Transverse colon (tissue), 4 donors: ENCODE measurements at regions not wholly inside any gene's neighbourhood (a gene's known extent, or its start where the extent isn't known, plus 50 kb on each side); places are given as distances from the start of the nearest gene placed in this dataset.
"Not testable (repeated sequence)": the region's sequence is repeated elsewhere in the genome, so short reads cannot be mapped to it uniquely, and the experiment has no call there.

ENCODE experiments used
- DNase-seq: peaks from one replicate; pipeline ENCODE4 v3.0.0-alpha.2; 2019
- H3K27ac ChIP-seq, 4 donors: fragments of 200-600 bp; sonication (generic); 2 replicates each; pipeline ENCODE4 v1.5.1; 2016 to 2018; ENCODE audit warnings: inconsistent platforms in 4 of 4
- H3K27me3 ChIP-seq: fragments of 200-600 bp; sonication (generic); 2 replicates; pipeline ENCODE4 v1.5.1; 2017; ENCODE audit warnings: inconsistent platforms
- H3K36me3 ChIP-seq, 4 donors: fragments of 200-600 bp; sonication (generic); 2 replicates each; pipeline ENCODE4 v1.5.1; 2017 to 2019; ENCODE audit warnings: inconsistent platforms in 4 of 4
- H3K4me1 ChIP-seq, 4 donors: fragments of 200-600 bp; sonication (generic); 2 replicates each; pipeline ENCODE4 v1.5.1; 2017 to 2020; ENCODE audit warnings: inconsistent platforms in 4 of 4
- H3K4me3 ChIP-seq, 4 donors: fragments of 200-600 bp; sonication (generic); 1 replicate in 1 of 4; 2 replicates in 3 of 4; pipeline versions ENCODE4 v1.5.1 to v1.6.1; 2017 to 2019; ENCODE audit warnings: inconsistent platforms in 4 of 4
- H3K9me3 ChIP-seq, 2 donors: fragments of 200-600 bp; sonication (generic); 2 replicates each; pipeline ENCODE4 v1.5.1; 2017 to 2019; ENCODE audit warnings: inconsistent platforms in 2 of 2
- EP300 ChIP-seq: sonication (generic); formaldehyde crosslinking; IDR thresholded peaks from one replicate; pipeline ENCODE4 v1.6.1; 2017; ENCODE audit warnings: antibody characterized with exemption, low read depth
- POLR2A ChIP-seq: fragments of 450-650 bp; IDR thresholded peaks from one replicate; pipeline ENCODE4 v1.6.1; 2016; ENCODE audit warnings: antibody characterized with exemption, mild to moderate bottlenecking, moderate library complexity
- POLR2AphosphoS5 ChIP-seq, 3 donors: sonication (generic); formaldehyde crosslinking; IDR thresholded peaks; one replicate each; pipeline ENCODE4 v1.6.1; 2016; ENCODE audit warnings: antibody characterized with exemption in 3 of 3
- WGBS, 2 donors: methylation state at CpG; one replicate each; pipeline ENCODE4 v1.1.5; 2018; ENCODE audit warnings: low coverage in 1 of 2; 5-methylcytosine and 5-hydroxymethylcytosine counted together
- in situ Hi-C, 4 donors: fragments of 200-750 bp; cut with MboI; loops; one replicate each; pipeline versions ENCODE4 v1.15.0 to v1.15.1; 2017; ENCODE audit warnings: low sequenced_read_pairs in 3 of 4, low pct_ligation_motif_present in 1 of 4, low pct_unique_long_range_greater_than_20kb in 1 of 4
- intact Hi-C: fragments of 100-400 bp; cut with DNase I; formaldehyde crosslinking; loops from one replicate; pipeline ENCODE4 v1.15.1; 2023; ENCODE audit warnings: low total_unique reads
- TF ChIP-seq, protein P1 (sequence below), 5 experiments: fragments of 200-600 bp in 3 of 5; fragments of 450-650 bp in 2 of 5; sonication (generic) in 3 of 5; IDR thresholded peaks; 1 replicate in 2 of 5; 2 replicates in 3 of 5; pipeline ENCODE4 v1.5.1; 2016 to 2017; ENCODE audit warnings: antibody characterized with exemption in 5 of 5, inconsistent platforms in 3 of 5, mild to moderate bottlenecking in 2 of 5, moderate library complexity in 1 of 5

DNA sequence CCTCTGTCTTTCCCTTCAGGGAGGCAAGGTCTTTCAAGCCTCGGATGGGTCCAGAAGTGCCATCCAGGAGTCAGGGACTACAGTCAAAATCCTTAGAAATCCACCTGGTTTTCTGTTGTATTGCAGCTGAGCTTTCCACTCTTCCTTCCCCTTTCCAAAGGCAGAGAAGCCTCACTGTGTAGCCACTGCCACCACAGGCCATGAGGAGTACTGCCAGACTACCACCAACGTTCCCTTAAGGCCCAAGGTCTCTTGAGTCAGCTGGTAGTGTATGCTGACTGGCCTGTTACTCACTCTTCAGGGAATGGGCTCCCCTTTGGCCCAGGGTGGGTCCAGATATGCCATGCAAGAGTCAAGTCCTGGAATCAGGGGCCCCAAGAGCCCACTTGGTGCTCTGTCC lies 1454.1 kb downstream of the PCDH19 start:
- no peak for DNase-seq
- Histone ChIP-seq H3K4me1 (no peaks in the 10 kb centered on the region), H3K27me3 (no peaks in the 10 kb centered on the region), H3K27ac (no peak overlapping the region), H3K9me3 (no peaks in the 10 kb centered on the region), H3K36me3 (no peaks in the 10 kb centered on the region), H3K4me3 (no peak overlapping the region)
- TF ChIP-seq EP300 (no peak), POLR2AphosphoS5 (IDR thresholded peaks at IDR 0.05) (no peak), POLR2A (no peak)
- TF ChIP-seq, protein P1, sequence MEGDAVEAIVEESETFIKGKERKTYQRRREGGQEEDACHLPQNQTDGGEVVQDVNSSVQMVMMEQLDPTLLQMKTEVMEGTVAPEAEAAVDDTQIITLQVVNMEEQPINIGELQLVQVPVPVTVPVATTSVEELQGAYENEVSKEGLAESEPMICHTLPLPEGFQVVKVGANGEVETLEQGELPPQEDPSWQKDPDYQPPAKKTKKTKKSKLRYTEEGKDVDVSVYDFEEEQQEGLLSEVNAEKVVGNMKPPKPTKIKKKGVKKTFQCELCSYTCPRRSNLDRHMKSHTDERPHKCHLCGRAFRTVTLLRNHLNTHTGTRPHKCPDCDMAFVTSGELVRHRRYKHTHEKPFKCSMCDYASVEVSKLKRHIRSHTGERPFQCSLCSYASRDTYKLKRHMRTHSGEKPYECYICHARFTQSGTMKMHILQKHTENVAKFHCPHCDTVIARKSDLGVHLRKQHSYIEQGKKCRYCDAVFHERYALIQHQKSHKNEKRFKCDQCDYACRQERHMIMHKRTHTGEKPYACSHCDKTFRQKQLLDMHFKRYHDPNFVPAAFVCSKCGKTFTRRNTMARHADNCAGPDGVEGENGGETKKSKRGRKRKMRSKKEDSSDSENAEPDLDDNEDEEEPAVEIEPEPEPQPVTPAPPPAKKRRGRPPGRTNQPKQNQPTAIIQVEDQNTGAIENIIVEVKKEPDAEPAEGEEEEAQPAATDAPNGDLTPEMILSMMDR (IDR thresholded peaks at IDR 0.05): no peak
- in situ Hi-C loops (loop anchor here in 1 of 4 donors (25.0 kb wide), 1 partner anchor 106 kb away; no protein-coding TSS in a partner anchor), intact Hi-C loops (no loop called here)
- 58% methylated on average over 2 of the region's 2 CpGs; no CpG with 5 or more reads in 1 of the 2 donors for WGBS, 2 donors

DNA sequence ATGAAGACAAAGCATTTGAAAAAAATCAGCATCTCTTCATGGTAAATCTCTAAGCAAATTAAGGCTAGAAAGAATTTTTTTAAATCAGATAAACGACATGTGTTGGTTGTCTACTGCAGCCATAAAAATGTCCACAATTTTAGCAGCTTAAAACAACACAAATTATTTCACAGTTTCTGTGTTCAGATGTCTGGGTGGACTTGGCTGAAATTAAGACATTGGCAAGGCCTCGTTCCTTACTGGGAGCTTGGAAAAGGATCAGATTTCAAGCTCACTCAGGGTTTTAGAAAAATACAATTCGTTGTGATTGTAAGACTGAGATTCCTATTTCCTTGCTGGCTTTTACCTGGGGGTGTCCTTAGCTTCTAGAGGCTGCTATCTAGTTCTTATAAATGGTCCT lies 1470.6 kb downstream of the PCDH19 start:
- no peaks in the 10 kb centered on the region for H3K4me1 ChIP-seq
- no peak for DNase-seq
- no peaks in the 10 kb centered on the region for H3K36me3 ChIP-seq
- no peak overlapping the region for H3K4me3 ChIP-seq
- no peak overlapping the region for H3K27ac ChIP-seq
- intact Hi-C loops (no loop called here), in situ Hi-C loops (no loop called here)
- TF ChIP-seq, protein P1 (IDR thresholded peaks at IDR 0.05): no peak
- 32% methylated on average over 3 of the region's 3 CpGs; no CpG with 5 or more reads in 1 of the 2 donors for WGBS, 2 donors
- no peaks in the 10 kb centered on the region for H3K27me3 ChIP-seq
- H3K9me3 ChIP-seq: no peaks in the 10 kb centered on the region

DNA sequence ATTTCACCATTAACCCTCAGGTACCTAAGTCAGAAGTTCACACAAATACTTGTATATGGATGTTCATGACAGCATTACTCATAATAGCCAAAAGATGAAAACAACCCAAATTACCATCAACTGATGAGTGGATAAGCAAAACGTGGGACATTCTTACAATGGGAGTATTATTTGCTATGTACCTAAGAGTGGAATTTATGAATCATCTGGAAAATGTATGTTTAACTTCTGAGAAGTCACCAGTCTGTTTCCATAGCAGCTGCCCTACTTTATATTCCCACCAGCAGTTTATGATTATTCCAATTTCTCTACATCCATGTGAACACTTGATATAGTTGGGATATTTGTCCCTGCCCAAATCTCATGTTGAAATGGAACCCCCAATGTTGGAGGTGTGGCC lies 1478.9 kb downstream of the PCDH19 start:
- intact Hi-C loops (no loop called here), in situ Hi-C loops (no loop called here)
- no peaks in the 10 kb centered on the region for H3K27me3 ChIP-seq
- no peak for DNase-seq
- H3K9me3 ChIP-seq: no peaks in the 10 kb centered on the region
- WGBS, 2 donors: 6% methylated on average over 1 of the region's 1 CpG; no CpG with 5 or more reads in 1 of the 2 donors
- H3K4me3 ChIP-seq: no peak overlapping the region
- H3K4me1 ChIP-seq: no peaks in the 10 kb centered on the region
- H3K36me3 ChIP-seq: no peaks in the 10 kb centered on the region
- TF ChIP-seq EP300 (no peak), POLR2AphosphoS5 (IDR thresholded peaks at IDR 0.05) (no peak)
- H3K27ac ChIP-seq: no peak overlapping the region

DNA sequence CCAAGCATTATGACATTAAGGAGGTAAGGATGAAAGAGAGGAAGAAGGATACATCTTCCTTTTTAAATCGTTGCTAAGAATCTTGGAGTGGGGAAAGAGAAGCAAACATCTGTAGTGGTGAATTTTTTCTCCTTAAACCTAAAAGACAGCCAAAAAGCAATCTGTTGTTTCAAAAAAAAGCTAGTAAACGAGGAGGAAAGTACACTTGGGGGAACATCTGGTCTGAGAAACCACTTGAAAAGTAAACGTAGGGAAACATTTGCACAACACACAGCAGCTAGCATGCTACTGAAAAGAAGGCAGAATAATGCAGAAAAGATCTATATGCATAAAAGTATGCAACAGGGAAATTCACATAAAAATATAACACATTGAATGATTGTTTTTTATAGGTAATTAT lies 1485.6 kb downstream of the PCDH19 start:
- Histone ChIP-seq H3K36me3 (no peaks in the 10 kb centered on the region), H3K27ac (no peak overlapping the region), H3K4me3 (no peak overlapping the region), H3K9me3 (no peaks in the 10 kb centered on the region), H3K27me3 (no peaks in the 10 kb centered on the region), H3K4me1 (no peaks in the 10 kb centered on the region)
- no peak for DNase-seq
- TF ChIP-seq, protein P1 (IDR thresholded peaks at IDR 0.05): no peak
- TF ChIP-seq EP300 (no peak), POLR2AphosphoS5 (IDR thresholded peaks at IDR 0.05) (no peak), POLR2A (no peak)
- in situ Hi-C loops: no loop called here
- 39 to 68% methylated on average over 3 of the region's 3 CpGs for WGBS, 2 donors
- intact Hi-C loops: no loop called here

DNA sequence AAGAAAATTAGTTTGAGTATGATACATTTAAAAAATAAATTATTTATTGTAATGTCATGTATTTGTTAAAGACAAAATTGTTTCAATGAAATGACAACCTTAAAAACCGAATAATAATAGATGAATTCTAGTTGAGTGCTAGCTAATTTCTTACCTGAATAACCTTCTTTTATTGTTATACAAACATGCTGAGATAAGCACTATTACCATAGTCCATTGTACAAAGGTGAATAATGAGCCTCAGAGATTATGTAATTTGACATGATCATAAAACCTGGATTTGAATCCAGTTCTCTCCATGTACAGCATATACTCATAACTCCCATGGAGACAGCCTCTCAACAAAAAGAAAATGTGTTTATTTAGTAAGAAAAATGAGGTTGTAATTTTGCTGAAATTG lies 1512.9 kb downstream of the PCDH19 start:
- intact Hi-C loops (no loop called here), in situ Hi-C loops (no loop called here)

DNA sequence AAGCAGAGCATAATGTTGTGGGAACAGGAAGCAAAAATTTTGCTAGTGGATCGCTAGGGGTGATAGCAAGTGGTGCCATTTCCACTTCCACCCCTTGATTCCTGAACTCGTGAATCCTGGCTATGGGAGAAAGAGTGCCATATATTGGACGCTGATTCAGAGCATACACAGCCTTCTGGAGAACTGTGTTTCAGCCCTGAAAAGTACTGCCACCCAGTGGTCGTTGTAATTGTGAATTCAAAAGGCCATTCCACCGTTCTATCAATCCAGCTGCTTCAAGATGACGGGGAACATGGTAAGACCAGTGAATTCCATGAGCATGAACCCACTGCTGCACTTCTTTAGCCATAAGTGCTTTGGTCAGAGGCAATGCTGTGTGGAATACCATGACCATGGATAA lies 1559.4 kb downstream of the PCDH19 start:
- H3K4me3 ChIP-seq, in situ Hi-C loops, H3K27me3 ChIP-seq, H3K27ac ChIP-seq, H3K9me3 ChIP-seq, DNase-seq, intact Hi-C loops, H3K36me3 ChIP-seq, H3K4me1 ChIP-seq: not testable (repeated sequence)
- 35% methylated on average over 6 of the region's 6 CpGs; no CpG with 5 or more reads in 1 of the 2 donors for WGBS, 2 donors

More for the DNA sequence above, 1512.9 kb downstream of the PCDH19 start:
- DNase-seq: no peak
- Histone ChIP-seq H3K4me1 (no peaks in the 10 kb centered on the region), H3K27me3 (no peaks in the 10 kb centered on the region), H3K4me3 (no peak overlapping the region), H3K36me3 (no peaks in the 10 kb centered on the region), H3K9me3 (no peaks in the 10 kb centered on the region), H3K27ac (no peak overlapping the region)
- TF ChIP-seq POLR2AphosphoS5 (IDR thresholded peaks at IDR 0.05): no peak
- TF ChIP-seq POLR2A: no peak
- TF ChIP-seq, protein P1 (IDR thresholded peaks at IDR 0.05): no peak
- no peak for TF ChIP-seq EP300
- 49 to 63% methylated on average over 1 of the region's 1 CpG for WGBS, 2 donors
